ENCODE measurements at regions not wholly inside any gene's neighbourhood (a gene's known extent, or its start where the extent isn't known, plus 50 kb on each side); places are given as distances from the start of the nearest gene placed in this dataset.

GRCh38 chr10:9222917-9223316 is 1168.4 kb downstream of the GATA3 start:
- H3K4me1 ChIP-seq = peaks cover under 1% of the 10 kb centered on the region
- intact Hi-C loops (cut with DNase I) = no loop called here
- H3K27me3 ChIP-seq = no peaks in the 10 kb centered on the region
- no peaks in the 10 kb centered on the region for H3K36me3 ChIP-seq
- DNase-seq (ENCODE audit: extremely low spot score in 2 of 2) = no peak
- no peak overlapping the region for H3K27ac ChIP-seq
- H3K9me3 ChIP-seq = no peaks in the 10 kb centered on the region
- H3K4me3 ChIP-seq = no peak overlapping the region
- no peak for TF ChIP-seq POLR2AphosphoS5 (IDR thresholded peaks at IDR 0.05; ENCODE audit: insufficient read depth in 1 of 2, low read depth in 1 of 2)
- no peak for TF ChIP-seq CTCF (IDR thresholded peaks at IDR 0.05)
- TF ChIP-seq POLR2A (IDR thresholded peaks at IDR 0.05) = no peak

- no peak overlapping the region for H3K27ac ChIP-seq
- H3K27me3 ChIP-seq = no peaks in the 10 kb centered on the region
- H3K4me3 ChIP-seq = no peak overlapping the region
- no peaks in the 10 kb centered on the region for H3K9me3 ChIP-seq
- no peak for DNase-seq (ENCODE audit: extremely low spot score in 2 of 2)
- H3K4me1 ChIP-seq = peaks cover 7% of the 10 kb centered on the region
- no peak for TF ChIP-seq CTCF (IDR thresholded peaks at IDR 0.05)
- TF ChIP-seq POLR2AphosphoS5 (IDR thresholded peaks at IDR 0.05; ENCODE audit: insufficient read depth in 1 of 2, low read depth in 1 of 2) = no peak
- TF ChIP-seq POLR2A (IDR thresholded peaks at IDR 0.05) = no peak
- H3K36me3 ChIP-seq = no peaks in the 10 kb centered on the region
- intact Hi-C loops (cut with DNase I) = no loop called here
Measured at GRCh38 chr10:9227679-9228365, 1173.3 kb downstream of the GATA3 start.

GRCh38 chr10:9228771-9229170 is 1174.3 kb downstream of the GATA3 start:
- no peak overlapping the region for H3K4me3 ChIP-seq
- no peaks in the 10 kb centered on the region for H3K36me3 ChIP-seq
- intact Hi-C loops (cut with DNase I) = no loop called here
- no peak overlapping the region for H3K27ac ChIP-seq
- H3K4me1 ChIP-seq = peaks cover 7% of the 10 kb centered on the region
- no peak for DNase-seq (ENCODE audit: extremely low spot score in 2 of 2)
- no peaks in the 10 kb centered on the region for H3K9me3 ChIP-seq
- no peaks in the 10 kb centered on the region for H3K27me3 ChIP-seq
- no peak for TF ChIP-seq POLR2A (IDR thresholded peaks at IDR 0.05)
- no peak for TF ChIP-seq CTCF (IDR thresholded peaks at IDR 0.05)
- no peak for TF ChIP-seq POLR2AphosphoS5 (IDR thresholded peaks at IDR 0.05; ENCODE audit: insufficient read depth in 1 of 2, low read depth in 1 of 2)

- intact Hi-C loops (cut with DNase I) = no loop called here
- H3K27me3 ChIP-seq = no peaks in the 10 kb centered on the region
- H3K27ac ChIP-seq = no peak overlapping the region
Measured at GRCh38 chr10:9229702-9230244, 1175.3 kb downstream of the GATA3 start.

More at GRCh38 chr10:9229702-9230244, 1175.3 kb downstream of the GATA3 start:
- TF ChIP-seq POLR2AphosphoS5 (IDR thresholded peaks at IDR 0.05; ENCODE audit: insufficient read depth in 1 of 2, low read depth in 1 of 2) (no peak), POLR2A (IDR thresholded peaks at IDR 0.05) (no peak), CTCF (IDR thresholded peaks at IDR 0.05) (no peak)
- no peaks in the 10 kb centered on the region for H3K36me3 ChIP-seq
- peaks cover 7% of the 10 kb centered on the region for H3K4me1 ChIP-seq
- no peak overlapping the region for H3K4me3 ChIP-seq
- no peak for DNase-seq (ENCODE audit: extremely low spot score in 2 of 2)
- H3K9me3 ChIP-seq = no peaks in the 10 kb centered on the region
